Mesendoderm (in vitro differentiated cells): ENCODE measurements at regions not wholly inside any gene's neighbourhood (a gene's known extent, or its start where the extent isn't known, plus 50 kb on each side); places are given as distances from the start of the nearest gene placed in this dataset.
A peak's percentile ranks its signal among the peaks of the same experiment; 100 is the strongest.

Experiments used
- DNase-seq: peaks from one replicate; pipeline ENCODE4 v3.0.0; 2013
- H2AK5ac ChIP-seq: 2 replicates; pipeline ENCODE4 v1.6.1; 2013; ENCODE audit warnings: low read length, inconsistent platforms
- H2BK120ac ChIP-seq: 2 replicates; pipeline ENCODE4 v1.6.1; 2013; ENCODE audit warnings: low read depth, mild to moderate bottlenecking, low read length, moderate library complexity, mixed read lengths
- H2BK15ac ChIP-seq: replicated peaks from 2 replicates; pipeline ENCODE4 v1.6.1; 2013; ENCODE audit warnings: low read depth, mild to moderate bottlenecking, moderate library complexity
- H2BK5ac ChIP-seq: 2 replicates; pipeline ENCODE4 v1.6.1; 2013; ENCODE audit warnings: low read length, inconsistent platforms
- H3K18ac ChIP-seq: 2 replicates; pipeline ENCODE4 v1.6.1; 2013; ENCODE audit warnings: mild to moderate bottlenecking, low read length, mixed read lengths
- H3K23ac ChIP-seq: one replicate; pipeline ENCODE4 v1.6.1; 2013; ENCODE audit warnings: low read length
- H3K27ac ChIP-seq: 2 replicates; pipeline ENCODE4 v1.5.1; 2013; ENCODE audit warnings: low read depth, mild to moderate bottlenecking, inconsistent platforms, low read length, moderate library complexity
- H3K27me3 ChIP-seq: 2 replicates; pipeline ENCODE4 v1.6.1; 2013; ENCODE audit warnings: low read length, control low read depth, mild to moderate bottlenecking, inconsistent platforms; ENCODE audit not compliant: insufficient read depth, poor library complexity
- H3K36me3 ChIP-seq: 2 replicates; pipeline ENCODE4 v1.6.1; 2013; ENCODE audit warnings: low read length, inconsistent platforms; ENCODE audit not compliant: control insufficient read depth, insufficient read depth
- H3K4ac ChIP-seq: one replicate; pipeline ENCODE4 v1.6.1; 2013; ENCODE audit warnings: low read depth, mild to moderate bottlenecking, low read length, moderate library complexity
- H3K4me1 ChIP-seq: 2 replicates; pipeline ENCODE4 v1.6.1; 2013; ENCODE audit warnings: low read depth, low read length, inconsistent platforms; ENCODE audit not compliant: control insufficient read depth
- H3K4me2 ChIP-seq: 2 replicates; pipeline ENCODE4 v1.6.1; 2013; ENCODE audit warnings: low read length
- H3K4me3 ChIP-seq: 2 replicates; pipeline ENCODE4 v1.5.1; 2013; ENCODE audit warnings: mild to moderate bottlenecking, low read length
- H3K56ac ChIP-seq: one replicate; pipeline ENCODE4 v1.6.1; 2013; ENCODE audit warnings: low read length
- H3K79me1 ChIP-seq: 2 replicates; pipeline ENCODE4 v1.6.1; 2013; ENCODE audit warnings: low read length, inconsistent platforms
- H3K79me2 ChIP-seq: 2 replicates; pipeline ENCODE4 v1.6.1; 2013; ENCODE audit warnings: mild to moderate bottlenecking, low read length; ENCODE audit not compliant: control insufficient read depth, insufficient read depth
- H3K9ac ChIP-seq: 2 replicates; pipeline ENCODE4 v1.6.1; 2013; ENCODE audit warnings: low read length, inconsistent platforms
- H4K5ac ChIP-seq: one replicate; pipeline ENCODE4 v1.6.1; 2013; ENCODE audit warnings: low read length
- H4K8ac ChIP-seq: one replicate; pipeline ENCODE4 v1.6.1; 2013; ENCODE audit warnings: low read depth, mild to moderate bottlenecking, control low read depth, low read length, moderate library complexity
- WGBS: extraction: QIAGEN DNeasy Blood & Tissue Kit; methylation state at CpG from one replicate; pipeline ENCODE4 v1.1.7; 2013; ENCODE audit warnings: low lambda C conversion rate, missing lambda C conversion rate; ENCODE audit not compliant: insufficient coverage; ENCODE audit errors: extremely low coverage; 5-methylcytosine and 5-hydroxymethylcytosine counted together

- Histone ChIP-seq H2BK120ac (no peak overlapping the region), H3K27me3 (no peaks in the 10 kb centered on the region), H2AK5ac (no peak overlapping the region), H3K23ac (no peak overlapping the region), H3K4ac (no peak overlapping the region), H2BK5ac (no peak overlapping the region), H3K27ac (no peak overlapping the region), H3K79me1 (no peaks in the 10 kb centered on the region), H3K36me3 (no peaks in the 10 kb centered on the region), H3K56ac (no peak overlapping the region), H3K18ac (no peak overlapping the region), H4K5ac (no peak overlapping the region), H3K9ac (no peak overlapping the region), H3K4me2 (no peak overlapping the region), H3K4me3 (no peak overlapping the region), H4K8ac (no peak overlapping the region), H3K79me2 (no peaks in the 10 kb centered on the region), H2BK15ac (no peak overlapping the region), H3K4me1 (no peaks in the 10 kb centered on the region)
- DNase-seq, result no peak
- WGBS, result no CpG with 5 or more reads among the region's 2 CpGs
Measured at GRCh38 chr12:115037830-115038229, 353.9 kb upstream of the TBX3 start.

- H4K8ac ChIP-seq, result no peak overlapping the region
- peak; percentile 28 for DNase-seq
- no CpG with 5 or more reads among the region's 2 CpGs for WGBS
Measured at GRCh38 chr12:115035535-115036107, 351.6 kb upstream of the TBX3 start.

GRCh38 chr12:115032521-115032920 lies 348.5 kb upstream of the TBX3 start:
- Histone ChIP-seq H2BK120ac (no peak overlapping the region), H4K8ac (no peak overlapping the region), H3K4me3 (no peak overlapping the region), H2AK5ac (no peak overlapping the region), H3K4me1 (no peaks in the 10 kb centered on the region), H3K18ac (no peak overlapping the region), H3K27me3 (no peaks in the 10 kb centered on the region), H3K79me2 (no peaks in the 10 kb centered on the region), H3K23ac (no peak overlapping the region), H3K4me2 (no peak overlapping the region), H2BK5ac (no peak overlapping the region), H3K4ac (no peak overlapping the region), H4K5ac (no peak overlapping the region), H3K9ac (no peak overlapping the region), H3K36me3 (no peaks in the 10 kb centered on the region), H3K79me1 (no peaks in the 10 kb centered on the region), H3K56ac (no peak overlapping the region), H3K27ac (no peak overlapping the region), H2BK15ac (no peak overlapping the region)
- WGBS, result no CpG with 5 or more reads among the region's 3 CpGs
- DNase-seq, result no peak

More at GRCh38 chr12:115035535-115036107, 351.6 kb upstream of the TBX3 start:
- Histone ChIP-seq H2BK15ac (no peak overlapping the region), H4K5ac (no peak overlapping the region), H2BK5ac (no peak overlapping the region), H3K56ac (no peak overlapping the region), H3K79me2 (no peaks in the 10 kb centered on the region), H3K27ac (no peak overlapping the region), H3K4ac (no peak overlapping the region), H3K4me3 (no peak overlapping the region), H3K9ac (no peak overlapping the region), H3K23ac (no peak overlapping the region), H3K79me1 (no peaks in the 10 kb centered on the region), H3K27me3 (no peaks in the 10 kb centered on the region), H3K4me2 (no peak overlapping the region), H3K18ac (no peak overlapping the region), H2BK120ac (no peak overlapping the region), H2AK5ac (no peak overlapping the region), H3K4me1 (no peaks in the 10 kb centered on the region), H3K36me3 (no peaks in the 10 kb centered on the region)

- H3K56ac ChIP-seq, result no peak overlapping the region
- WGBS, result no CpG with 5 or more reads among the region's 3 CpGs
Measured at GRCh38 chr12:115030017-115030416, 346.0 kb upstream of the TBX3 start.

GRCh38 chr12:115024531-115024930 lies 340.6 kb upstream of the TBX3 start:
- Histone ChIP-seq H3K79me1 (no peaks in the 10 kb centered on the region), H3K4me1 (no peaks in the 10 kb centered on the region), H3K36me3 (no peaks in the 10 kb centered on the region), H3K4ac (no peak overlapping the region), H2BK5ac (no peak overlapping the region), H2AK5ac (no peak overlapping the region), H3K18ac (no peak overlapping the region), H3K4me2 (no peak overlapping the region), H2BK15ac (no peak overlapping the region), H3K27me3 (no peaks in the 10 kb centered on the region), H4K5ac (no peak overlapping the region), H3K4me3 (no peak overlapping the region), H2BK120ac (no peak overlapping the region), H3K9ac (no peak overlapping the region), H3K56ac (no peak overlapping the region), H3K79me2 (no peaks in the 10 kb centered on the region), H4K8ac (no peak overlapping the region), H3K27ac (no peak overlapping the region), H3K23ac (no peak overlapping the region)
- WGBS, result no CpG with 5 or more reads among the region's 3 CpGs
- DNase-seq, result no peak

More at GRCh38 chr12:115030017-115030416, 346.0 kb upstream of the TBX3 start:
- H3K79me2 ChIP-seq, result no peaks in the 10 kb centered on the region
- no peak overlapping the region for H3K4me2 ChIP-seq
- no peak overlapping the region for H3K4me3 ChIP-seq
- no peak overlapping the region for H3K23ac ChIP-seq
- H3K27me3 ChIP-seq, result no peaks in the 10 kb centered on the region
- H3K18ac ChIP-seq, result no peak overlapping the region
- DNase-seq, result no peak
- no peaks in the 10 kb centered on the region for H3K36me3 ChIP-seq
- H2BK5ac ChIP-seq, result no peak overlapping the region
- no peak overlapping the region for H2BK15ac ChIP-seq
- H3K9ac ChIP-seq, result no peak overlapping the region
- no peak overlapping the region for H3K4ac ChIP-seq
- H3K27ac ChIP-seq, result no peak overlapping the region
- no peak overlapping the region for H2AK5ac ChIP-seq
- H3K79me1 ChIP-seq, result no peaks in the 10 kb centered on the region
- no peak overlapping the region for H4K5ac ChIP-seq
- H3K4me1 ChIP-seq, result no peaks in the 10 kb centered on the region
- no peak overlapping the region for H4K8ac ChIP-seq
- H2BK120ac ChIP-seq, result no peak overlapping the region
